Effector memory CD8-positive, alpha-beta T cell (primary cell): ENCODE measurements at regions not wholly inside any gene's neighbourhood (a gene's known extent, or its start where the extent isn't known, plus 50 kb on each side); places are given as distances from the start of the nearest gene placed in this dataset.

Source experiments
- ATAC-seq: fragments of 150-1000 bp; cut with Tn5 transposase; replicated peaks from 2 replicates; pipeline ENCODE4 v1.10.0; 2021; ENCODE audit warnings: mild to moderate bottlenecking, moderate library complexity
- DNase-seq, 3 experiments: peaks; one replicate each; pipeline ENCODE4 v3.0.0; 2021
- H3K27ac Mint-ChIP-seq, 2 donors: one replicate each; pipeline ENCODE4 v1.8.0; 2022; ENCODE audit warnings: mild to moderate bottlenecking in 2 of 2, mixed read lengths in 2 of 2, moderate library complexity in 2 of 2
- H3K27me3 Mint-ChIP-seq, 2 donors: one replicate each; pipeline ENCODE4 v1.8.0; 2022; ENCODE audit warnings: mixed read lengths in 2 of 2
- H3K36me3 Mint-ChIP-seq: one replicate; pipeline ENCODE4 v1.8.0; 2022; ENCODE audit warnings: mild to moderate bottlenecking, moderate library complexity, mixed read lengths; ENCODE audit not compliant: insufficient read depth
- H3K4me1 Mint-ChIP-seq, 2 donors: one replicate each; pipeline ENCODE4 v1.8.0; 2022; ENCODE audit warnings: low read depth in 2 of 2, mixed read lengths in 2 of 2
- H3K4me3 Mint-ChIP-seq, 2 donors: one replicate each; pipeline ENCODE4 v1.8.0; 2022; ENCODE audit warnings: mild to moderate bottlenecking in 2 of 2, mixed read lengths in 2 of 2, moderate library complexity in 2 of 2
- H3K9me3 Mint-ChIP-seq, 2 donors: one replicate each; pipeline ENCODE4 v1.8.0; 2022; ENCODE audit warnings: mixed read lengths in 2 of 2

DNA sequence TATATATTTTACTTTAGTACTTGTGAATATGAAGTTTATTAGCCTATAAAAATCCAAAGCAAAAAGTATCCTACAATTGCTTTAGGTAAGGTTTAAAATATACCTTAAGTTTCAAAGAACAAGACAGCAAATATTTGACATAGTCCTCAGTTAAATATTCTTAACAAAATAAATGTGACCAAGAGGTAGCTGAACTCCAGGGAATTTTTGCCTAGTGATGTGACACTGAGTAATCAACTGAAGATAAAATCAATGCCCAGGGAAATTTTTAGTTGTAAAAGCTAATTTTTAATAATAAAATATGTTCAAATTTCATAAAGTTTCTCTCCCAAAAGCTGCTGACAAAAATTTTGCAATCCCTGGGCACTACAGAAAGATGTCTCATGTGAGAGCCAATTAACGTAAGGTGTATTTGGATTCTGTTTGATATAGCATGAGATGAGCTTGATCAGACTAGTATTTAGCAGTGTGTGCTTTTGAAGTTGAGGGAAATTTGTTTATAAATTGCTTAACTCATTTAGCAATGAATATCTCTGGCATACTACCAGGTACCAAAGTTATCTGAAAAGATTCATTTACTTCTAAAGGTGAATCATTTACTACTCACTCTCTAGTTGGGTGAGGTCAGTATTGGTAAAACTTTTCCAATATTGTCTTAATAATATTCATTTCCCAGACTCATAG lies 80.2 kb upstream of the PALMD start:
- no peak for DNase-seq
- Mint-ChIP-seq H3K36me3 (no peaks in the 10 kb centered on the region), H3K27me3 (no peaks in the 10 kb centered on the region), H3K27ac (no peak overlapping the region), H3K9me3 (peaks cover 0 to 2% of the 10 kb centered on the region in 2 donors), H3K4me1 (no peaks in the 10 kb centered on the region), H3K4me3 (no peak overlapping the region)
- ATAC-seq, result no peak

DNA sequence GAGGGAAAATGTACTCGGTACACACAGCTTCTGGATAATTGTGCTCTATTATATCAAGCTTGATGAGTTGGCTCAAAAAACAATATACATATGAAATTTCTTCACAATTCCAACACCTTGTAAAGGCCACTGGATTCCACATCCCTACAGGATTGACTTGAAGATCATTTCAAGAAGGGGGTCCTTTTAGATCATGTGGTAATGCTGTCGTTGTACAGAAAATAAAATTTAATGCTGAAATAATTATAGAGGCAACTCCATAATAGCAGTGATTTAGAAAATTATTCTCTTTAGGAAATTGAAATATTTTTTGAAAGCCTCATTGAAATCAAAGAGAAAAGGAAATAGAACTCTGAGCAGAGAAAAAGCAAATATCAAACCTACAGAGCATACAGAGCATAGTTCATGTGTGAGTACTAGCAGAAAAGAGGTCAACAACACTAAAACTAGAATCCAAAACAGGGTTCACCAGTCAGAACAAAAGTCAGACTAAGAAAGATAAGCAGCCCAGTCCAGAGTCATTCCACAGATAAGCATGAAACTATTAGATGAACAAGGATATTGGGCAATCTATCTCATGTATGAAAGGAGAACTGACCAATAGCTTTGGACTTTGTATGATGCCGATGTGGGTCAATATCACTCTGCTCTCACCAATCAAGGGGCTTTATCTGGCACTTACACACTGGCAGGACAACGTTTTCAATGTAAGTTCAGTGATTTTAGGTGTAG lies 79.5 kb upstream of the PALMD start:
- no peak for DNase-seq
- H3K27me3 Mint-ChIP-seq, result no peaks in the 10 kb centered on the region
- H3K36me3 Mint-ChIP-seq, result no peaks in the 10 kb centered on the region
- no peaks in the 10 kb centered on the region for H3K4me1 Mint-ChIP-seq
- H3K9me3 Mint-ChIP-seq, result peaks cover 0 to 2% of the 10 kb centered on the region in 2 donors
- ATAC-seq, result no peak
- no peak overlapping the region for H3K27ac Mint-ChIP-seq
- H3K4me3 Mint-ChIP-seq, result no peak overlapping the region

DNA sequence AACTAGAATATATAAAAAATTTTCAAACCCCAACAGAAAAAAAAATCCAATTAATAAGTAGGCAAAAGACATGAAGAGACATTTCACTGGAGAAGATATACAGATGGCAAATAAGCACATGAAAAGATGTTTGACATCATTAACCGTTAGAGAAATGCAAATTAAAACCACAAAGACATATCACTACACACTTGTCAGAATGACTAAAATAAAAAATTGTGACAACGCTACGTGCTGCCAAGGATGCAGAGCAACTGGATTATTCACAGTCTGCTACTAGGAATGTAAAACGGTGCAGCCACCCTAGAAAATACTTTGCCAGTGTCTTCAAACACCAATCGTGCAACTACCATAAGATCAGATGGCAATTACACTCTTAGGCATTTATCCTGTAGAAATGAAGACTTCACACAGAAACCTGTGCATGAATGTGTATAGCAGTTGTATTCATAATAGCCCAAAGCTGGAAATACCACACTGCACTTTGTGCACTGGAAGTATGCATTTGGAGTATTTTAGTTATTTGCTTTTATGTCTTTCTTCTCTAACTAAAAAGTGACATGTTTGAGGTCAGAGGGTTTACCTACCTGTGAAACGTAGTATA lies 75.3 kb upstream of the PALMD start:
- no peak for ATAC-seq
- DNase-seq, result no peak
- no peaks in the 10 kb centered on the region for H3K4me1 Mint-ChIP-seq
- no peaks in the 10 kb centered on the region for H3K9me3 Mint-ChIP-seq
- no peak overlapping the region for H3K4me3 Mint-ChIP-seq
- H3K27me3 Mint-ChIP-seq, result no peaks in the 10 kb centered on the region
- no peak overlapping the region for H3K27ac Mint-ChIP-seq
- H3K36me3 Mint-ChIP-seq, result no peaks in the 10 kb centered on the region

- Mint-ChIP-seq H3K4me1 (no peaks in the 10 kb centered on the region), H3K27ac (no peak overlapping the region), H3K36me3 (no peaks in the 10 kb centered on the region), H3K9me3 (no peaks in the 10 kb centered on the region), H3K4me3 (no peak overlapping the region), H3K27me3 (no peaks in the 10 kb centered on the region)
- no peak for DNase-seq
- no peak for ATAC-seq
These were observed 74.7 kb upstream of the PALMD start for GRCh38 chr1:99571092-99571734.

DNA sequence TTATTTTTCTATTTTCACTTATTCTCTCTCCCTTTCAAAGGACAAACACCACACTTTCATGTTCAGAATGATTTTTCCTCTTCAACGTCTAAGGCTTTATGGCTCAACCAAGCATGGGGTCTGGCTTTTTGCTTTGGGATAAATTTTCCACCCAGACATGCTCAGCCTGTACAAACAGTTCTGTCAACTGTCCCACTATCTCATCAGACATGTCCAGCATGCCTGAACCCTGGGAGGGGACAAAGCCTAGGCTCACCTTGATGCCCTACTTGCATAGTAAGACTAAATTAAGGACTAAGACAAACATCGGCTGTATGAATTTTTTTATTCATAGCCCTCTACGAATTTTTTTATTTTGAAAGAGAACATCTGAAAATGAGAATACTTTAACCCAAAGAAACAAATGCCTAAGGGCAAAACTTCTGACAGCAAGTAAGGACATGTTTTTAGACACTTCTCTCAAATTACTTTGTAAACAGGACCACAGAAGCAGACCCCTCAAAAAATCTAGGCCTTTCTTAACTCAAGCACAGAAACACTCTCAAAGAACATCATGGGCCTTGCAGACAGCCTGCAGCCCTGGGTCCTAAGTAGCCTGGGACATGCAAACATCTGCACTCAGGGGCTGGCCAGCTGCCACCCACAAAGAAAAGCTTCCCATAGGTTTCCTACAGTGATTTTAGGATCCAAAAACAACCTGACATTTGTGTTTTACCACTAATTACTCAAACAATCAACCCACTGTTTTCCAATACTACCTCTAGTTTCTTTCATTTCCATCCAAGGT lies 72.3 kb upstream of the PALMD start:
- Mint-ChIP-seq H3K9me3 (no peaks in the 10 kb centered on the region), H3K27ac (no peak overlapping the region), H3K27me3 (no peaks in the 10 kb centered on the region), H3K4me1 (no peaks in the 10 kb centered on the region), H3K36me3 (no peaks in the 10 kb centered on the region), H3K4me3 (no peak overlapping the region)
- no peak for ATAC-seq
- DNase-seq, result no peak

DNA sequence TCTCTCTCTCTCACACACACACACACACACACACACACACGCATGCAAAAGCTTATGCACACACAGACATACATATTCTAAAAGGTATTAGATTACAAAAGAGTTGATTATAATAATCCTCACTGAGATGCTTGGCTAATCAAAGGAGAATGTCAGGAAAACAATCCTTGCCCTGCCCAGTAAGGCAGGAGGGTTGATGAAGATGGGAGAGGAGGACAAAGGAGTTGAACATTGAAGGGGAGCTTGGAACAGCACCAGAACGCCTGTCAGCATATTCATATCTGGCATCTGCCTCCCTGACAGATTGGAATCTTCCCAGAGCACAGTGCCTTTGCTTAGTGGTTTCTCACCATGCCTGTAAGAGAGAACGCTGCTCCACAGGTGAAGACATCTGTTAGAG lies 68.6 kb upstream of the PALMD start:
- peaks cover 0 to 8% of the 10 kb centered on the region in 2 donors for H3K27me3 Mint-ChIP-seq
- no peak for ATAC-seq

GRCh38 chr1:99579691-99580172 lies 66.2 kb upstream of the PALMD start:
- no peak overlapping the region for H3K4me3 Mint-ChIP-seq

More for the DNA sequence above, 68.6 kb upstream of the PALMD start:
- Mint-ChIP-seq H3K4me1 (no peaks in the 10 kb centered on the region), H3K4me3 (no peak overlapping the region), H3K9me3 (peaks cover 0 to 3% of the 10 kb centered on the region in 2 donors), H3K36me3 (no peaks in the 10 kb centered on the region), H3K27ac (no peak overlapping the region)
- DNase-seq, result no peak

GRCh38 chr1:99580451-99580850 lies 65.5 kb upstream of the PALMD start:
- ATAC-seq, result no peak

More at GRCh38 chr1:99579691-99580172, 66.2 kb upstream of the PALMD start:
- H3K9me3 Mint-ChIP-seq, result peaks cover 0 to 3% of the 10 kb centered on the region in 2 donors
- no peak overlapping the region for H3K27ac Mint-ChIP-seq
- ATAC-seq, result no peak
- H3K4me1 Mint-ChIP-seq, result no peaks in the 10 kb centered on the region
- peaks cover 0 to 8% of the 10 kb centered on the region in 2 donors for H3K27me3 Mint-ChIP-seq
- DNase-seq, result no peak
- H3K36me3 Mint-ChIP-seq, result no peaks in the 10 kb centered on the region

GRCh38 chr1:99587008-99587407 lies 58.9 kb upstream of the PALMD start:
- H3K9me3 Mint-ChIP-seq, result no peaks in the 10 kb centered on the region
- H3K27ac Mint-ChIP-seq, result no peak overlapping the region
- no peak overlapping the region for H3K4me3 Mint-ChIP-seq
- no peak for DNase-seq
- ATAC-seq, result no peak
- H3K4me1 Mint-ChIP-seq, result no peaks in the 10 kb centered on the region
- H3K36me3 Mint-ChIP-seq, result no peaks in the 10 kb centered on the region
- H3K27me3 Mint-ChIP-seq, result peaks cover 14 to 27% of the 10 kb centered on the region in 2 donors

More at GRCh38 chr1:99580451-99580850, 65.5 kb upstream of the PALMD start:
- H3K27me3 Mint-ChIP-seq, result peaks cover 0 to 8% of the 10 kb centered on the region in 2 donors
- no peaks in the 10 kb centered on the region for H3K4me1 Mint-ChIP-seq
- peaks cover 0 to 3% of the 10 kb centered on the region in 2 donors for H3K9me3 Mint-ChIP-seq
- DNase-seq, result no peak
- H3K27ac Mint-ChIP-seq, result no peak overlapping the region
- H3K36me3 Mint-ChIP-seq, result no peaks in the 10 kb centered on the region
- H3K4me3 Mint-ChIP-seq, result no peak overlapping the region

DNA sequence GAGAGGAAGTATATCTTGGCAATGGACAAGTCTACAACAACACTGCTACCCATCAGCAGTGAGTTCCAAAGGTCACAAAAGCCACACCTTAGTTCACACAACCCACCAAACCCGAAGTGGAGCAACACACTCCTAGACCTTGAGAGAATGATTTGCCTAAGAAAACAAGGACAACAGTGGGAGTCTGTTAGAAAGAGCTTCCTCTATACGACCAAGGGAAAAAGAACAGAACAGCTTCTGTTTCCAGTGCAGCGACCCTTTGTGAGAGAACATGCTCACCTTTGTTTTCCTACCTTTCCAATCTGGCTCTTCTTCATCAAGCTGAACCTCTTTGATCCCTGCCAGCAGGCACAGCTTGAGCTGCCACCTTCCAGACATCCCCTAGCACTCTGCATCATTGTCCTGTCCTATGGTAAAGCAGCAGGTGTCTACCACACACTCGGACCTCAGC lies 56.7 kb upstream of the PALMD start:
- H3K4me1 Mint-ChIP-seq, result no peaks in the 10 kb centered on the region
- H3K9me3 Mint-ChIP-seq, result no peaks in the 10 kb centered on the region
- DNase-seq (no peak), ATAC-seq (no peak)
- peaks cover 14 to 27% of the 10 kb centered on the region in 2 donors for H3K27me3 Mint-ChIP-seq
- no peak overlapping the region for H3K27ac Mint-ChIP-seq
- H3K4me3 Mint-ChIP-seq, result no peak overlapping the region
- no peaks in the 10 kb centered on the region for H3K36me3 Mint-ChIP-seq

DNA sequence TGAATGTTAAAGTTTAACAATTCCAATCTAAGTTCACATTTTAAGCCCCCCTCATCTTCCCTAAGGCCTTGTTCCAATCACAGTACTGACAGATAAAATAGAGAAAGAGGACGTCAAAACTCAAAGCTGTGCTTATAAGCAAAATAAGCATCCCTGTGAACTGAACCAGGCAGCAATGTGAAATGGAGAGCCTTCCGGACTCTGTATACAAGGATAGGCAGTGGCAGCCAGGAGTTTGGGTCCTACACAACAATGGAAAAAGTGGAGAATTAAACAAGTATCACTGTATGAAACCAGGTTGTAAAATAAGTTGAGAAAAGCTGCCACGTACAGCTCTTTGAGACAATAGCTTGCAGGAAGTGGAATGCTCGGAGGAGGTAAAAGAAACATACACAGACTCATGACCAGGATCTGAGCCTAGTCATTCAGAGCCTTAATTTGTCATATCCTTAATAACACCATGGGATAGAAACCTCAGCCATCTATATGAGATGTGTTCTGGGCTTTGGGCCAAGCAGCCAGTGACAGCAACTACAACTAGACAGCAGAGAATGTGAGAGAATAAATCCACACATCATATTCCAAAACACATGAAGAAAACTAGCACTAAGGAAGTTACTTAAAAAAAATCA lies 55.2 kb upstream of the PALMD start:
- ATAC-seq (no peak), DNase-seq (no peak)
- no peaks in the 10 kb centered on the region for H3K36me3 Mint-ChIP-seq
- no peaks in the 10 kb centered on the region for H3K4me1 Mint-ChIP-seq
- H3K27me3 Mint-ChIP-seq, result peaks cover 14 to 27% of the 10 kb centered on the region in 2 donors
- no peak overlapping the region for H3K27ac Mint-ChIP-seq
- no peaks in the 10 kb centered on the region for H3K9me3 Mint-ChIP-seq
- H3K4me3 Mint-ChIP-seq, result no peak overlapping the region

- Mint-ChIP-seq H3K4me1 (no peaks in the 10 kb centered on the region), H3K4me3 (no peak overlapping the region), H3K9me3 (no peaks in the 10 kb centered on the region), H3K27ac (no peak overlapping the region), H3K36me3 (no peaks in the 10 kb centered on the region), H3K27me3 (peaks cover 14 to 22% of the 10 kb centered on the region in 2 donors)
- ATAC-seq (no peak), DNase-seq (no peak)
These were observed 54.0 kb upstream of the PALMD start for GRCh38 chr1:99591886-99592285.
